ENCODE measurements at regions not wholly inside any gene's neighbourhood (a gene's known extent, or its start where the extent isn't known, plus 50 kb on each side); places are given as distances from the start of the nearest gene placed in this dataset.
"Not testable (repeated sequence)": the region's sequence is repeated elsewhere in the genome, so short reads cannot be mapped to it uniquely, and the experiment has no call there.

DNA sequence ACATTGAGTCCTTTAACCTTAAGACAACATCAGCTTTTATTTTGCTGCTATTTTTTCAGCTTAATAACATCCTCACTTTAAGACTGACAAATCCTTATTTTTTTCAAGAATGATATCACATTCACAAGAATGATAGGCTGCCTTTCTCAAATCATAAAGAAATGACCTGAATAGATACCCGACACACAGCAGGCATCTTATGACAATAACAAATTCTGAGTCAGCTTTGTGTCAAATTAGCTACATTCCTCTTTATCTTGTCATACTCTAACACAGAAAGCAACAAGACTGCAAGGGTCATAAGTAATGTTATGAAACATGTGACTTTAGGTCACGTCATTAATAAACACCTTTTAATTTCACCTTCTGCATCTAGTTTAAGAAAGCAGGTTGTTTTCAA is 2387.6 kb downstream of the PCDH7 start:
- Histone ChIP-seq H3K4me1 (ENCODE audit: insufficient read depth, low read length) (0 out of 2 replicates have a peak, but pooled peaks cover 6% of the 10 kb centered on the region), H3K9ac (ENCODE audit: low read depth, low read length) (no peak overlapping the region), H3K9me3 (ENCODE audit: control insufficient read depth, insufficient read depth, low read length) (no peaks in the 10 kb centered on the region), H3K36me3 (ENCODE audit: insufficient read depth, low read length) (no peaks in the 10 kb centered on the region)

GRCh38 chr4:33111117-33111516 is 2390.9 kb downstream of the PCDH7 start:
- no peaks in the 10 kb centered on the region for H3K36me3 ChIP-seq (ENCODE audit: insufficient read depth, low read length)
- no peaks in the 10 kb centered on the region for H3K4me1 ChIP-seq (ENCODE audit: insufficient read depth, low read length)

DNA sequence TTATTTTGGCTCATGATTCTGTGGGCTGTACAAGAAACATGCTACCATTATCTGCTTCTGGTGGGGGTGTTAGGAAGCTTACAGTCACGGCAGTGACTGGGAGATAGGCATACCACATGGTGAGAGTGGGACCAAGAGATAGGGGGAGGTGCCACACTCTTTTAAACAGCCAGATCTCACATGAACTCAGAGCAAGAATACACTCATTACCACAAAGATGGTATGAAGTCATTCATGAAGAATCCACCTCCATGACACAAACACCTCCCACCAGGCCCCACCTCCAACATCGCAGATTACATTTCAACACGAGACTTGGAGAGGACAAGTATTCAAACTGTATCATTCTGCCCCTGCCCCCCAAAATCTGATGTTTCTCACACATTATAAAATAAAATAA is 2396.7 kb downstream of the PCDH7 start:
- Histone ChIP-seq H3K9me3 (ENCODE audit: control insufficient read depth, insufficient read depth, low read length) (peaks cover 4% of the 10 kb centered on the region; the same call in 1 of the 2 replicates), H3K9ac (ENCODE audit: low read depth, low read length) (no peak overlapping the region), H3K4me1 (ENCODE audit: insufficient read depth, low read length) (no peaks in the 10 kb centered on the region), H3K36me3 (ENCODE audit: insufficient read depth, low read length) (no peaks in the 10 kb centered on the region)

More at GRCh38 chr4:33111117-33111516, 2390.9 kb downstream of the PCDH7 start:
- Histone ChIP-seq H3K9me3 (ENCODE audit: control insufficient read depth, insufficient read depth, low read length) (no peaks in the 10 kb centered on the region), H3K9ac (ENCODE audit: low read depth, low read length) (no peak overlapping the region)

DNA sequence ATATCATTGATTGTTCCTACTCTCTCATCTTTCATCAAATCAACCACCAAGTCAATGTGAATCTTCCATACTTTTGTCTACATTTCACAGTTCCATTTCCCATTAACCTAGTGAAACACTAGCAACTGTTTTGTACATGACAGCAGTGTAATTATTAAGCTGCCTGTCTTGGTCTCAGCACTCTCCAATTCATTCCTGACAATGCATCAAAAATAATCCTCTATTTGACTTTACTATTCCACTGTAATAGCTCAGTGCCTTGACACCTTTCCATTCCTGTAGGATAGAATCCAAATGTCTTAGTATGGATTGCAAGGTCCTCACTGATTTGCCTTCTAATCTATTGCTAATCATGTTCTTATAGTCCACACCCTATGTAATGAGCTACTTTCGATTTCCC is 2405.8 kb downstream of the PCDH7 start:
- H3K9ac ChIP-seq (ENCODE audit: low read depth, low read length), result no peak overlapping the region
- no peaks in the 10 kb centered on the region for H3K4me1 ChIP-seq (ENCODE audit: insufficient read depth, low read length)
- H3K36me3 ChIP-seq (ENCODE audit: insufficient read depth, low read length), result no peaks in the 10 kb centered on the region
- no peaks in the 10 kb centered on the region for H3K9me3 ChIP-seq (ENCODE audit: control insufficient read depth, insufficient read depth, low read length)

DNA sequence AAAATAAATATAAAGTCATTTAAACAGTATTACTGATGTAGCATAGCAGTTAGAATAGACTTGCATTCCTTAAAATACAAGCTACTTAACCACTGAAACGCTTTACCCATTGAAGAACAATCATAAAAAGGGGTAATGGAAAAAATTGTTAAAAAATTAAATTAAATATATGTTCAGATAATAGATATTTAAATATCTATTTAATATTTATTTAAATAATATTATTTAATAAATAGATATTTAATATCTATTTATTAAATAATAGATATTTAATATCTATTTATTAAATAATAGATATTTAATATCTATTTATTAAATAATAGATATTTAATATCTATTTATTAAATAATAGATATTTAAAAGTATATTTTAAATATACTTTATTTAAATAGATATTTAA is 2410.5 kb downstream of the PCDH7 start:
- not testable (repeated sequence) for H3K36me3 ChIP-seq (ENCODE audit: insufficient read depth, low read length); H3K9ac ChIP-seq (ENCODE audit: low read depth, low read length)

GRCh38 chr4:33133723-33134122 is 2413.6 kb downstream of the PCDH7 start:
- Histone ChIP-seq H3K9ac (ENCODE audit: low read depth, low read length) (no peak overlapping the region), H3K36me3 (ENCODE audit: insufficient read depth, low read length) (no peaks in the 10 kb centered on the region), H3K9me3 (ENCODE audit: control insufficient read depth, insufficient read depth, low read length) (no peaks in the 10 kb centered on the region), H3K4me1 (ENCODE audit: insufficient read depth, low read length) (no peaks in the 10 kb centered on the region)

More for the DNA sequence above, 2410.5 kb downstream of the PCDH7 start:
- H3K9me3 ChIP-seq (ENCODE audit: control insufficient read depth, insufficient read depth, low read length); H3K4me1 ChIP-seq (ENCODE audit: insufficient read depth, low read length): not testable (repeated sequence)

DNA sequence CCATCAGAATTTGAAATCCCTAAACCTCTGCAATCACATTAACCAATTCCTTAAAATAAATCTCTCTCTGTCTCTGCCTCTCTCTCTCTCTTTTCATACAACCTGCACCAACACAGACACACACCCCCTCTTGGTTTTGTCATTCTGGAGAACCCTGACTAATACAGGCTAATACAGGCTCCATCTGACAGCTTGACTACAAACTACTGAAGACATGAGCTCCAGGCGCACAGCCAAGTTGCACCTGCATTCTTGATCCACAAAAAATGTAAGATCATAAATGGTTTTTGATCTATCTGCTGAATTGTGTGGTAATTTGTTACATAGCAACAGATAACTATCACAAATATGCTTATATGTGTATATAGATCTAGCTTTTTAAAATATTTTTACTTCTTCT is 2414.2 kb downstream of the PCDH7 start:
- H3K9ac ChIP-seq (ENCODE audit: low read depth, low read length), result no peak overlapping the region
- H3K4me1 ChIP-seq (ENCODE audit: insufficient read depth, low read length), result no peaks in the 10 kb centered on the region
- H3K36me3 ChIP-seq (ENCODE audit: insufficient read depth, low read length), result no peaks in the 10 kb centered on the region
- H3K9me3 ChIP-seq (ENCODE audit: control insufficient read depth, insufficient read depth, low read length), result no peaks in the 10 kb centered on the region; the same call in 1 of the 2 replicates

- no peaks in the 10 kb centered on the region for H3K4me1 ChIP-seq (ENCODE audit: insufficient read depth, low read length)
- no peaks in the 10 kb centered on the region for H3K9me3 ChIP-seq (ENCODE audit: control insufficient read depth, insufficient read depth, low read length)
- H3K36me3 ChIP-seq (ENCODE audit: insufficient read depth, low read length), result no peaks in the 10 kb centered on the region
- no peak overlapping the region for H3K9ac ChIP-seq (ENCODE audit: low read depth, low read length)
These were observed 2429.7 kb downstream of the PCDH7 start for GRCh38 chr4:33149658-33150524.

- H3K9me3 ChIP-seq (ENCODE audit: control insufficient read depth, insufficient read depth, low read length), result no peaks in the 10 kb centered on the region
- no peak overlapping the region for H3K9ac ChIP-seq (ENCODE audit: low read depth, low read length)
- H3K4me1 ChIP-seq (ENCODE audit: insufficient read depth, low read length), result no peaks in the 10 kb centered on the region
- no peaks in the 10 kb centered on the region for H3K36me3 ChIP-seq (ENCODE audit: insufficient read depth, low read length)
These were observed 2430.3 kb downstream of the PCDH7 start for GRCh38 chr4:33150525-33150910.

- Histone ChIP-seq H3K9me3 (ENCODE audit: control insufficient read depth, insufficient read depth, low read length) (no peaks in the 10 kb centered on the region), H3K36me3 (ENCODE audit: insufficient read depth, low read length) (no peaks in the 10 kb centered on the region), H3K9ac (ENCODE audit: low read depth, low read length) (no peak overlapping the region), H3K4me1 (ENCODE audit: insufficient read depth, low read length) (no peaks in the 10 kb centered on the region)
These were observed 2440.0 kb downstream of the PCDH7 start for GRCh38 chr4:33160126-33160525.

- no peaks in the 10 kb centered on the region for H3K4me1 ChIP-seq (ENCODE audit: insufficient read depth, low read length)
- H3K9me3 ChIP-seq (ENCODE audit: control insufficient read depth, insufficient read depth, low read length), result no peaks in the 10 kb centered on the region
- no peak overlapping the region for H3K9ac ChIP-seq (ENCODE audit: low read depth, low read length)
- no peaks in the 10 kb centered on the region for H3K36me3 ChIP-seq (ENCODE audit: insufficient read depth, low read length)
These were observed 2441.0 kb downstream of the PCDH7 start for GRCh38 chr4:33161202-33161601.

- Histone ChIP-seq H3K36me3 (ENCODE audit: insufficient read depth, low read length) (no peaks in the 10 kb centered on the region), H3K4me1 (ENCODE audit: insufficient read depth, low read length) (no peaks in the 10 kb centered on the region), H3K9ac (ENCODE audit: low read depth, low read length) (no peak overlapping the region), H3K9me3 (ENCODE audit: control insufficient read depth, insufficient read depth, low read length) (no peaks in the 10 kb centered on the region)
These were observed 2442.0 kb downstream of the PCDH7 start for GRCh38 chr4:33162122-33162521.

- Histone ChIP-seq H3K36me3 (ENCODE audit: insufficient read depth, low read length) (no peaks in the 10 kb centered on the region), H3K9ac (ENCODE audit: low read depth, low read length) (no peak overlapping the region), H3K9me3 (ENCODE audit: control insufficient read depth, insufficient read depth, low read length) (no peaks in the 10 kb centered on the region; the same call in 1 of the 2 replicates), H3K4me1 (ENCODE audit: insufficient read depth, low read length) (peaks cover 10% of the 10 kb centered on the region; the same call in 1 of the 2 replicates)
These were observed 2451.8 kb downstream of the PCDH7 start for GRCh38 chr4:33171873-33172525.

GRCh38 chr4:33176566-33176965 is 2456.4 kb downstream of the PCDH7 start:
- Histone ChIP-seq H3K36me3 (ENCODE audit: insufficient read depth, low read length) (no peaks in the 10 kb centered on the region), H3K9me3 (ENCODE audit: control insufficient read depth, insufficient read depth, low read length) (no peaks in the 10 kb centered on the region; the same call in 1 of the 2 replicates), H3K4me1 (ENCODE audit: insufficient read depth, low read length) (peaks cover 12% of the 10 kb centered on the region; the same call in 1 of the 2 replicates), H3K9ac (ENCODE audit: low read depth, low read length) (no peak overlapping the region)

All from ES-I3 (cell line).